22Rv1 (cell line): ENCODE measurements at regions not wholly inside any gene's neighbourhood (a gene's known extent, or its start where the extent isn't known, plus 50 kb on each side); places are given as distances from the start of the nearest gene placed in this dataset.

Source experiments
- H3K27ac ChIP-seq: fragments of 450-650 bp; 2 replicates; pipeline ENCODE4 v1.5.1; 2017
- ZFX ChIP-seq: fragments of 450-650 bp; IDR thresholded peaks from 2 replicates; pipeline ENCODE4 v1.6.1; 2017; ENCODE audit warnings: antibody characterized with exemption, borderline replicate concordance
- TF ChIP-seq, protein P1 (sequence below): fragments of 450-650 bp; IDR thresholded peaks from 2 replicates; pipeline ENCODE4 v1.5.1; 2017; ENCODE audit warnings: mild to moderate bottlenecking

DNA sequence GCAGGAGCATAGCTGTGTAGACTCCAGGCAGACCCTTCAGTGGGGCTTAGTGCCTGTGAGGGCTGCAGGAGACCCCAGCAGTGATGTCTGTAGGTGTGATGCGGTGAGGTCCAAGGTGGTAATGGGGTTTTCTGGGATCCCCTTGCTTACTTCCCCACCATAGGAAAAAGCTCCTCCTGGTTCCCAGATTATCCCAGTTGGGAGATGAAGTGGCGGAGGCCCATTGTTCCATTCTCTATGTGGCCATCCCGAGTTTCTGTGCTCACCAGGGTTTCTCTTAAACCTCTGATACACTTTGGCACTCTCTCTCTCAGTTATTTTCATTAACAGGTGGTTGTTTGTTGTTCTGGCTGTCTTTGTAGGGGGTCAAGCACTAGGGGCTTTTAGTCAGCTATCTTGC, 146.7 kb upstream of the IGF1R start:
- TF ChIP-seq ZFX = no peak
- TF ChIP-seq, protein P1, sequence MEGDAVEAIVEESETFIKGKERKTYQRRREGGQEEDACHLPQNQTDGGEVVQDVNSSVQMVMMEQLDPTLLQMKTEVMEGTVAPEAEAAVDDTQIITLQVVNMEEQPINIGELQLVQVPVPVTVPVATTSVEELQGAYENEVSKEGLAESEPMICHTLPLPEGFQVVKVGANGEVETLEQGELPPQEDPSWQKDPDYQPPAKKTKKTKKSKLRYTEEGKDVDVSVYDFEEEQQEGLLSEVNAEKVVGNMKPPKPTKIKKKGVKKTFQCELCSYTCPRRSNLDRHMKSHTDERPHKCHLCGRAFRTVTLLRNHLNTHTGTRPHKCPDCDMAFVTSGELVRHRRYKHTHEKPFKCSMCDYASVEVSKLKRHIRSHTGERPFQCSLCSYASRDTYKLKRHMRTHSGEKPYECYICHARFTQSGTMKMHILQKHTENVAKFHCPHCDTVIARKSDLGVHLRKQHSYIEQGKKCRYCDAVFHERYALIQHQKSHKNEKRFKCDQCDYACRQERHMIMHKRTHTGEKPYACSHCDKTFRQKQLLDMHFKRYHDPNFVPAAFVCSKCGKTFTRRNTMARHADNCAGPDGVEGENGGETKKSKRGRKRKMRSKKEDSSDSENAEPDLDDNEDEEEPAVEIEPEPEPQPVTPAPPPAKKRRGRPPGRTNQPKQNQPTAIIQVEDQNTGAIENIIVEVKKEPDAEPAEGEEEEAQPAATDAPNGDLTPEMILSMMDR = no peak
- no peak overlapping the region for H3K27ac ChIP-seq

- no peak for TF ChIP-seq ZFX
- TF ChIP-seq, protein P1 = no peak
- H3K27ac ChIP-seq = no peak overlapping the region
These were observed 144.4 kb upstream of the IGF1R start for GRCh38 chr15:98503970-98504369.

DNA sequence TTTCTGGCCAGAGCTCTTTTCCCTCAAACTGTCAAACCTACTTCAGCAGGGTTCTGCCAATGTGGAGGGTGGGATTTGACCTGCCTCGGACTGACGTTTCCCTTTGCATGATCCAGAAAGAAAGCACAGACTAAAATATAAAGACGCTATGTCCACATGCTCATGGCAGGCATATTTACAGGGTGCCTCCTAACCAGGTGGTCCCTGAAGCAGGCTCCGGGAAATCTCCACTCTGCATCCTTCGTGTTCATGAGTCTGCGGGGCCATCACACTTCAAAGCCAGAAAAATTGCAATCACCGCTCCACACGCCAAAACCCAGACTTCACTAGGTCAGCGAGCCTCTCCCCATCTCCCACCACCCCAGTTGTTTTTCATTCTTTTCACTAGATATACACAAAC, 143.3 kb upstream of the IGF1R start:
- no peak for TF ChIP-seq ZFX
- TF ChIP-seq, protein P1 = no peak
- H3K27ac ChIP-seq = no peak overlapping the region

- TF ChIP-seq ZFX = no peak
- TF ChIP-seq, protein P1 = no peak
- H3K27ac ChIP-seq = no peak overlapping the region
These were observed 142.7 kb upstream of the IGF1R start for GRCh38 chr15:98505611-98506031.

DNA sequence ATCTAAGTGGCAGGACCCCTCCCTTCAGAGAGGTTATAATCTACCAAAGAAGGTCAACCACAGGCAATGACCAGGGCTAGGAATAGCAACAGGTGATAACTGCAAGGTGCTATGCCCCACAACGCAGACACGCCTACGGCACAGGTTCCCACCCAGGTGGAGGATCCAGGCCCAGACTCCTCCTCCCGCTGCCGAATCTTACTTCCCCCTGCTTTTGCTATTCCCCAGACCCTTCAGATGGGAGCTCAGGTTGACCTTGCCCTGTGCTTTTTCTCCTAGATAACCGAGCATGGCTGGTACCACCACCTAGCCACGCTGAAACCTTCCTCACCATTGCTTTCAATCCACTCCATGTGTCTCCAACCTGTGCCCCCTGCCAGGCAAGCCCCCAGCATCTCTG, 142.2 kb upstream of the IGF1R start:
- TF ChIP-seq, protein P1 = no peak
- TF ChIP-seq ZFX = no peak
- no peak overlapping the region for H3K27ac ChIP-seq

DNA sequence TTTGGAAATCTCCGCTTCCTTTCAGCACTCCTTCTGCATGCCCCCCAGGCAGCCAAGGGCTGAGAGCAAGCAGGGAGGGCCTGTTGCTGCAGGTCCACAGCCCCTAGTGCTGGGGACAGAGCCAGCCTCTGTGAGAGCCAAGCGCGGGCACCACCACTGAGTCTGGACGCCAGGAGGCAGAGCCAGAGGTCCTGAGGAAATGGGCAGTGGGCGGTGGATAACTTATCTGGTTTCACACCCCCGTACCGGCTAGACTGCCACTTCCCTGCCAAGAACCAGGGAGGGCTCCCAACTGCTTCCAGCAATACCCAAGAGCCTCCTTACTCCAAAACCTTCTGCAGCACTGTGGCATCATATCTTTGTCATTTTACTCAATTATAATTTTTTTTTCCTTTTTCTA, 141.6 kb upstream of the IGF1R start:
- no peak overlapping the region for H3K27ac ChIP-seq
- TF ChIP-seq, protein P1 = no peak
- TF ChIP-seq ZFX = no peak

GRCh38 chr15:98513428-98513986, 134.8 kb upstream of the IGF1R start:
- TF ChIP-seq, protein P1 = no peak
- no peak for TF ChIP-seq ZFX
- no peak overlapping the region for H3K27ac ChIP-seq
